H1 (cell line): ENCODE measurements at regions not wholly inside any gene's neighbourhood (a gene's known extent, or its start where the extent isn't known, plus 50 kb on each side); places are given as distances from the start of the nearest gene placed in this dataset.

ENCODE experiments used
- EGR1 ChIP-seq: IDR thresholded peaks from 2 replicates; pipeline ENCODE4 v1.6.1; 2011; ENCODE audit warnings: low read depth, low read length, borderline replicate concordance
- EP300 ChIP-seq, 2 experiments: IDR thresholded peaks; 1 replicate in 1 of 2; 2 replicates in 1 of 2; pipeline ENCODE4 v1.6.1; 2011 to 2012; ENCODE audit warnings: low read depth in 2 of 2, low read length in 2 of 2, mild to moderate bottlenecking in 2 of 2, borderline replicate concordance in 1 of 2, inconsistent platforms in 1 of 2, moderate library complexity in 1 of 2
- JUND ChIP-seq: IDR thresholded peaks from 2 replicates; pipeline ENCODE4 v1.6.1; 2011; ENCODE audit warnings: mild to moderate bottlenecking, improper control_type of control experiment, low read length
- MAFK ChIP-seq: IDR thresholded peaks from 2 replicates; pipeline ENCODE4 v1.6.1; 2012; ENCODE audit warnings: low read depth, mild to moderate bottlenecking, improper control_type of control experiment, low read length
- NANOG ChIP-seq: IDR thresholded peaks from 2 replicates; pipeline ENCODE4 v1.6.1; 2011; ENCODE audit warnings: low read length, low read depth, mild to moderate bottlenecking, inconsistent platforms; ENCODE audit not compliant: insufficient read depth, poor library complexity, severe bottlenecking
- PHF8 ChIP-seq: fragments of 200-600 bp; sonication (generic); conservative IDR thresholded peaks from 2 replicates; pipeline ENCODE4 v1.7.1; 2012; ENCODE audit warnings: low read depth, mild to moderate bottlenecking, inconsistent platforms, low read length, moderate library complexity
- RAD21 ChIP-seq, 2 experiments: IDR thresholded peaks in 1 of 2; conservative IDR thresholded peaks in 1 of 2; 2 replicates each; pipeline ENCODE4 v1.6.1; 2011; ENCODE audit warnings: low read depth in 2 of 2, low read length in 2 of 2, improper control_type of control experiment in 1 of 2, inconsistent platforms in 1 of 2, mild to moderate bottlenecking in 1 of 2, moderate library complexity in 1 of 2
- SAP30 ChIP-seq: fragments of 300-600 bp; sonication (generic); IDR thresholded peaks from 2 replicates; pipeline ENCODE4 v1.7.1; 2012; ENCODE audit warnings: low read length, moderate library complexity, mild to moderate bottlenecking, inconsistent platforms; ENCODE audit not compliant: insufficient read depth, insufficient replicate concordance
- YY1 ChIP-seq: IDR thresholded peaks from 2 replicates; pipeline ENCODE4 v1.6.1; 2011; ENCODE audit warnings: low read depth, mild to moderate bottlenecking, low read length
- TF ChIP-seq, protein P1 (sequence below), 3 experiments: IDR thresholded peaks; 1 replicate in 2 of 3; 2 replicates in 1 of 3; pipeline versions ENCODE4 v1.5.1 to v1.6.1; 2011; ENCODE audit warnings: low read length in 3 of 3, mild to moderate bottlenecking in 3 of 3, inconsistent platforms in 2 of 3, low read depth in 1 of 3, moderate library complexity in 1 of 3; ENCODE audit not compliant: insufficient read depth in 1 of 3; ENCODE audit errors: control extremely low read depth in 1 of 3

DNA sequence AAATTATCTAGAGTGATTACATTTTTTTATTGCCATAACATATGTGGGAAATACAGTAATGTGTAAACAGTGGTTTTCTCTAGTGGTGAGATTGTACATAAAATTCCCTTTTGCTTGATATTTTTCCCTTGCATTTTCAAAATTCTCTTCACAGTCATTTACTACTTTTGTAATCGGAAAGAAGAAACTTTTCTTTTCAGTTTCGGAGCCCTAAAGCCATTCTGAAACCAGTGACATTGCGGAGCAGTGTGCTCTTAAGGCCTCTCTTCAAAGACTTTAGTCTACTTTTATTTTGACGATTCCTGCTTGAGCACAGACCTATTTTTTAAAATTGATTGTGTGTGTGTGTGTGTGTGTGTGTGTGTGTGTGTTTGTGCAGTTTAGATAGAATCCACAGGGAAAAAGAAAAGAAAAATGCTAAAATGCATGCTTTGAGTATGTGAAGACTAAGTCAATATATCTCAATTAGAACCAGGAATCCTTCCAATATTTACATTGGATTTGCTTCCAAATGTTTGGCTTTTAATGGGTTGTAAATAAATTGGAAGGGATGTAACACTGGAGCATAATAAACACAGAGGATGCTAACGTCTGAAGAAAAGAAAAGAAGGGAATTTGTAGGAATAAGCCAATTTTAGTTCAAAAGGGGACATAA lies 357.4 kb downstream of the RND3 start (continued):
- no peak for TF ChIP-seq YY1
- no peak for TF ChIP-seq EP300 (IDR thresholded peaks at IDR 0.05; ENCODE audit: borderline replicate concordance in 1 of 2, low read depth in 2 of 2, low read length in 2 of 2)
- TF ChIP-seq RAD21 (IDR thresholded peaks at IDR 0.05 in 1 of 2, conservative IDR thresholded peaks at IDR 0.05 in 1 of 2; ENCODE audit: low read depth in 2 of 2, low read length in 2 of 2) = no peak
- no peak for TF ChIP-seq PHF8
- TF ChIP-seq, protein P1, sequence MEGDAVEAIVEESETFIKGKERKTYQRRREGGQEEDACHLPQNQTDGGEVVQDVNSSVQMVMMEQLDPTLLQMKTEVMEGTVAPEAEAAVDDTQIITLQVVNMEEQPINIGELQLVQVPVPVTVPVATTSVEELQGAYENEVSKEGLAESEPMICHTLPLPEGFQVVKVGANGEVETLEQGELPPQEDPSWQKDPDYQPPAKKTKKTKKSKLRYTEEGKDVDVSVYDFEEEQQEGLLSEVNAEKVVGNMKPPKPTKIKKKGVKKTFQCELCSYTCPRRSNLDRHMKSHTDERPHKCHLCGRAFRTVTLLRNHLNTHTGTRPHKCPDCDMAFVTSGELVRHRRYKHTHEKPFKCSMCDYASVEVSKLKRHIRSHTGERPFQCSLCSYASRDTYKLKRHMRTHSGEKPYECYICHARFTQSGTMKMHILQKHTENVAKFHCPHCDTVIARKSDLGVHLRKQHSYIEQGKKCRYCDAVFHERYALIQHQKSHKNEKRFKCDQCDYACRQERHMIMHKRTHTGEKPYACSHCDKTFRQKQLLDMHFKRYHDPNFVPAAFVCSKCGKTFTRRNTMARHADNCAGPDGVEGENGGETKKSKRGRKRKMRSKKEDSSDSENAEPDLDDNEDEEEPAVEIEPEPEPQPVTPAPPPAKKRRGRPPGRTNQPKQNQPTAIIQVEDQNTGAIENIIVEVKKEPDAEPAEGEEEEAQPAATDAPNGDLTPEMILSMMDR (IDR thresholded peaks at IDR 0.05; ENCODE audit: control extremely low read depth in 1 of 3, insufficient read depth in 1 of 3, low read depth in 1 of 3, low read length in 3 of 3) = no peak
- TF ChIP-seq JUND = no peak
- no peak for TF ChIP-seq SAP30
- TF ChIP-seq NANOG = no peak
- TF ChIP-seq EGR1 = no peak
- TF ChIP-seq MAFK = no peak
